ENCODE measurements at regions not wholly inside any gene's neighbourhood (a gene's known extent, or its start where the extent isn't known, plus 50 kb on each side); places are given as distances from the start of the nearest gene placed in this dataset.

- TF ChIP-seq POLR2AphosphoS5 (IDR thresholded peaks at IDR 0.05; ENCODE audit: low read depth) (no peak), CTCF (IDR thresholded peaks at IDR 0.05; ENCODE audit: insufficient read depth, low read length) (no peak), SPI1 (IDR thresholded peaks at IDR 0.05; ENCODE audit: borderline replicate concordance, low read depth) (no peak)
- TF ChIP-seq, protein P1, sequence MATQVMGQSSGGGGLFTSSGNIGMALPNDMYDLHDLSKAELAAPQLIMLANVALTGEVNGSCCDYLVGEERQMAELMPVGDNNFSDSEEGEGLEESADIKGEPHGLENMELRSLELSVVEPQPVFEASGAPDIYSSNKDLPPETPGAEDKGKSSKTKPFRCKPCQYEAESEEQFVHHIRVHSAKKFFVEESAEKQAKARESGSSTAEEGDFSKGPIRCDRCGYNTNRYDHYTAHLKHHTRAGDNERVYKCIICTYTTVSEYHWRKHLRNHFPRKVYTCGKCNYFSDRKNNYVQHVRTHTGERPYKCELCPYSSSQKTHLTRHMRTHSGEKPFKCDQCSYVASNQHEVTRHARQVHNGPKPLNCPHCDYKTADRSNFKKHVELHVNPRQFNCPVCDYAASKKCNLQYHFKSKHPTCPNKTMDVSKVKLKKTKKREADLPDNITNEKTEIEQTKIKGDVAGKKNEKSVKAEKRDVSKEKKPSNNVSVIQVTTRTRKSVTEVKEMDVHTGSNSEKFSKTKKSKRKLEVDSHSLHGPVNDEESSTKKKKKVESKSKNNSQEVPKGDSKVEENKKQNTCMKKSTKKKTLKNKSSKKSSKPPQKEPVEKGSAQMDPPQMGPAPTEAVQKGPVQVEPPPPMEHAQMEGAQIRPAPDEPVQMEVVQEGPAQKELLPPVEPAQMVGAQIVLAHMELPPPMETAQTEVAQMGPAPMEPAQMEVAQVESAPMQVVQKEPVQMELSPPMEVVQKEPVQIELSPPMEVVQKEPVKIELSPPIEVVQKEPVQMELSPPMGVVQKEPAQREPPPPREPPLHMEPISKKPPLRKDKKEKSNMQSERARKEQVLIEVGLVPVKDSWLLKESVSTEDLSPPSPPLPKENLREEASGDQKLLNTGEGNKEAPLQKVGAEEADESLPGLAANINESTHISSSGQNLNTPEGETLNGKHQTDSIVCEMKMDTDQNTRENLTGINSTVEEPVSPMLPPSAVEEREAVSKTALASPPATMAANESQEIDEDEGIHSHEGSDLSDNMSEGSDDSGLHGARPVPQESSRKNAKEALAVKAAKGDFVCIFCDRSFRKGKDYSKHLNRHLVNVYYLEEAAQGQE (IDR thresholded peaks at IDR 0.05; ENCODE audit: insufficient replicate concordance, low read depth) = no peak
These were observed 61.7 kb upstream of the SLC27A6 start for GRCh38 chr5:128903550-128903949.
